NCI-H2227 treated with DMSO at 0.1 percent for 48 hours (cell line): ENCODE measurements at regions not wholly inside any gene's neighbourhood (a gene's known extent, or its start where the extent isn't known, plus 50 kb on each side); places are given as distances from the start of the nearest gene placed in this dataset.

Experiments
- DNase-seq: peaks from one replicate; lab custom pipeline; 2025; lab: John Stamatoyannopoulos, UW

GRCh38 chr21:38659936-38660332 lies 145.8 kb upstream of the ETS2 start:
- DNase-seq, result no peak

- no peak for DNase-seq
Observed at GRCh38 chr21:38660333-38661196, 145.2 kb upstream of the ETS2 start.

GRCh38 chr21:38661197-38661871 lies 144.4 kb upstream of the ETS2 start:
- DNase-seq, result peak; percentile 12

- DNase-seq, result no peak
Observed at GRCh38 chr21:38661889-38662568, 143.7 kb upstream of the ETS2 start.

- no peak for DNase-seq
Observed at GRCh38 chr21:38663282-38663681, 142.4 kb upstream of the ETS2 start.

GRCh38 chr21:38664315-38664714 lies 141.4 kb upstream of the ETS2 start:
- no peak for DNase-seq

GRCh38 chr21:38664841-38665240 lies 140.9 kb upstream of the ETS2 start:
- DNase-seq, result no peak

- no peak for DNase-seq
Observed at GRCh38 chr21:38667291-38667870, 138.3 kb upstream of the ETS2 start.

- DNase-seq, result no peak
Observed at GRCh38 chr21:38668067-38668466, 137.7 kb upstream of the ETS2 start.

GRCh38 chr21:38668541-38668940 lies 137.2 kb upstream of the ETS2 start:
- no peak for DNase-seq

- DNase-seq, result peak; percentile 19
Observed at GRCh38 chr21:38669186-38669585, 136.5 kb upstream of the ETS2 start.

- no peak for DNase-seq
Observed at GRCh38 chr21:38670861-38671260, 134.9 kb upstream of the ETS2 start.

- DNase-seq, result no peak
Observed at GRCh38 chr21:38671773-38672172, 134.0 kb upstream of the ETS2 start.

GRCh38 chr21:38675182-38675824 lies 130.4 kb upstream of the ETS2 start:
- no peak for DNase-seq

- no peak for DNase-seq
Observed at GRCh38 chr21:38678827-38679226, 126.9 kb upstream of the ETS2 start.

- no peak for DNase-seq
Observed at GRCh38 chr21:38679534-38679933, 126.2 kb upstream of the ETS2 start.

GRCh38 chr21:38680401-38680800 lies 125.3 kb upstream of the ETS2 start:
- DNase-seq, result no peak

- no peak for DNase-seq
Observed at GRCh38 chr21:38683222-38683621, 122.5 kb upstream of the ETS2 start.

GRCh38 chr21:38688068-38688467 lies 117.7 kb upstream of the ETS2 start:
- no peak for DNase-seq

GRCh38 chr21:38691631-38692030 lies 114.1 kb upstream of the ETS2 start:
- DNase-seq, result no peak

- no peak for DNase-seq
Observed at GRCh38 chr21:38696579-38696978, 109.2 kb upstream of the ETS2 start.

GRCh38 chr21:38699048-38699447 lies 106.7 kb upstream of the ETS2 start:
- no peak for DNase-seq
